ENCODE measurements at regions not wholly inside any gene's neighbourhood (a gene's known extent, or its start where the extent isn't known, plus 50 kb on each side); places are given as distances from the start of the nearest gene placed in this dataset.

- no peak for TF ChIP-seq POLR2A (IDR thresholded peaks at IDR 0.05)
- no peak for TF ChIP-seq CTCF (IDR thresholded peaks at IDR 0.05)
- DNase-seq (ENCODE audit: low spot score in 2 of 2): no peak
- intact Hi-C loops (cut with DNase I; ENCODE audit: low total_unique reads): no loop called here
- WGBS, 2 donors: 74 to 84% methylated on average over 2 of the region's 2 CpGs
- H3K4me3 ChIP-seq (ENCODE audit: low read depth, poor library complexity, severe bottlenecking): no peak overlapping the region
These were observed 1851.1 kb upstream of the IGFBP7 start for GRCh38 chr4:58961283-58961682.

- H3K4me3 ChIP-seq (ENCODE audit: low read depth, poor library complexity, severe bottlenecking): no peak overlapping the region
- WGBS, 2 donors: 66% methylated on average over 2 of the region's 2 CpGs
- TF ChIP-seq CTCF (IDR thresholded peaks at IDR 0.05) (no peak), POLR2A (IDR thresholded peaks at IDR 0.05) (no peak)
- no peak for DNase-seq (ENCODE audit: low spot score in 2 of 2)
- intact Hi-C loops (cut with DNase I; ENCODE audit: low total_unique reads): no loop called here
These were observed 1851.7 kb upstream of the IGFBP7 start for GRCh38 chr4:58961925-58962324.

GRCh38 chr4:58962424-58962823 lies 1852.2 kb upstream of the IGFBP7 start:
- TF ChIP-seq POLR2A (IDR thresholded peaks at IDR 0.05) (no peak), CTCF (IDR thresholded peaks at IDR 0.05) (no peak)
- no peak for DNase-seq (ENCODE audit: low spot score in 2 of 2)
- intact Hi-C loops (cut with DNase I; ENCODE audit: low total_unique reads): no loop called here

GRCh38 chr4:58981828-58982227 lies 1871.6 kb upstream of the IGFBP7 start:
- TF ChIP-seq POLR2A (IDR thresholded peaks at IDR 0.05) (no peak), CTCF (IDR thresholded peaks at IDR 0.05) (no peak)
- no peak overlapping the region for H3K4me3 ChIP-seq (ENCODE audit: low read depth, poor library complexity, severe bottlenecking)
- intact Hi-C loops (cut with DNase I; ENCODE audit: low total_unique reads): no loop called here
- WGBS, 2 donors: 34 to 41% methylated on average over 1 of the region's 1 CpG
- no peak for DNase-seq (ENCODE audit: low spot score in 2 of 2)

More at GRCh38 chr4:58962424-58962823, 1852.2 kb upstream of the IGFBP7 start:
- no peak overlapping the region for H3K4me3 ChIP-seq (ENCODE audit: low read depth, poor library complexity, severe bottlenecking)

GRCh38 chr4:58983887-58984286 lies 1873.7 kb upstream of the IGFBP7 start:
- TF ChIP-seq CTCF (IDR thresholded peaks at IDR 0.05) (no peak), POLR2A (IDR thresholded peaks at IDR 0.05) (no peak)
- intact Hi-C loops (cut with DNase I; ENCODE audit: low total_unique reads): no loop called here
- 43 to 61% methylated on average over 3 of the region's 3 CpGs for WGBS, 2 donors
- H3K4me3 ChIP-seq (ENCODE audit: low read depth, poor library complexity, severe bottlenecking): no peak overlapping the region
- DNase-seq (ENCODE audit: low spot score in 2 of 2): no peak

- DNase-seq (ENCODE audit: low spot score in 2 of 2): no peak
- TF ChIP-seq CTCF (IDR thresholded peaks at IDR 0.05) (no peak), POLR2A (IDR thresholded peaks at IDR 0.05) (no peak)
- intact Hi-C loops (cut with DNase I; ENCODE audit: low total_unique reads): no loop called here
- no peak overlapping the region for H3K4me3 ChIP-seq (ENCODE audit: low read depth, poor library complexity, severe bottlenecking)
- WGBS, 2 donors: 63 to 65% methylated on average over 1 of the region's 1 CpG
These were observed 1892.0 kb upstream of the IGFBP7 start for GRCh38 chr4:59002148-59002547.

Data from lower leg skin (tissue), 4 donors.